ENCODE measurements at regions not wholly inside any gene's neighbourhood (a gene's known extent, or its start where the extent isn't known, plus 50 kb on each side); places are given as distances from the start of the nearest gene placed in this dataset.
"Not testable (repeated sequence)": the region's sequence is repeated elsewhere in the genome, so short reads cannot be mapped to it uniquely, and the experiment has no call there.

DNA sequence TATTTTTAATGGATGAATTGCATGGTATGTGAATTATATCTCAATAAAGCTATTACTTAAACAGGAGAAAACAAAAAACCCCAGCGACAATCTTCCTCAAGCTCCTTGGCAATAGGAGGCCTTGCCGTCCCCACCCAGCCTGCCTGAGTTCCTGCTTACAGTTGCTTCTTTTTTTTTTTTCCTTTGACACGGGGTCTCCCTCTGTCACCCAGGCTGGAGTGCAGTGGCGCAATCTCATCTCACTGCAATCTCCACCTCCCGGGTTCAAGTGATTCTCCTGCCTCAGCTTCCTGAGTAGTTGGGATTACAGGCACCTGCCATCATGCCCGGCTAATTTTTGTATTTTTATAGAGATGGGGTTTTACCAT lies 88.6 kb upstream of the CUX1 start:
- not testable (repeated sequence) for DNase-seq (ENCODE audit: low read depth in 1 of 2, low spot score in 1 of 2); ATAC-seq; FAIRE-seq; H3K4me3 ChIP-seq; H3K9me3 ChIP-seq
- peaks cover 12% of the 10 kb centered on the region; the same call in 2 of the 3 replicates for H3K4me1 ChIP-seq
- ChIA-PET CTCF (interaction anchor here (0.6 to 8.8 kb wide), 6 partner anchors 11 to 508 kb away, joined by 3 to 52 read pairs (median 8); no protein-coding TSS in a partner anchor), POLR2A (interaction anchor here (0.7 to 1.4 kb wide), 7 partner anchors 13 to 154 kb away, joined by 3 to 5 read pairs (median 4); no protein-coding TSS in a partner anchor)
- H3K4me2 ChIP-seq = peak overlapping the region; percentile 27; the same call in 1 of the 3 replicates
- 71% methylated on average over 6 of the region's 6 CpGs for WGBS (ENCODE audit: missing lambda C conversion rate)
- peak overlapping the region; percentile 52 to 69; a peak in 5 of 6 replicates for H3K27ac ChIP-seq

GRCh38 chr7:101729241-101729883 lies 88.1 kb upstream of the CUX1 start:
- Histone ChIP-seq H3K4me3 (no peak overlapping the region), H3K9me3 (no peaks in the 10 kb centered on the region), H3K4me1 (peaks cover 12% of the 10 kb centered on the region; the same call in 2 of the 3 replicates), H3K27ac (peak overlapping the region; percentile 58 to 69), H3K4me2 (peak overlapping the region; percentile 38)
- ATAC-seq (peak; percentile 92 to 94), DNase-seq (ENCODE audit: low read depth in 1 of 2, low spot score in 1 of 2) (peak in 1 of 2 experiments; percentile 84), FAIRE-seq (no peak)
- WGBS (ENCODE audit: missing lambda C conversion rate) = 62% methylated on average over 15 of the region's 15 CpGs
- TF ChIP-seq POLR2A (IDR thresholded peaks at IDR 0.05; ENCODE audit: low read length) (no peak), NPAS2 (CRISPR knock-in tag; IDR thresholded peaks at IDR 0.05; ENCODE audit: borderline replicate concordance) (no peak), FOSL2 (IDR thresholded peaks at IDR 0.05) (no peak), FOSL2 (CRISPR knock-in tag; IDR thresholded peaks at IDR 0.05) (peak; percentile 51), JUN (IDR thresholded peaks at IDR 0.05) (0 out of 5 replicates have a peak, but pooled peaks of 1 of the 2 experiments have one; percentile 33), HOXB13 (CRISPR knock-in tag; IDR thresholded peaks at IDR 0.05; ENCODE audit: low read depth) (no peak), EP300 (IDR thresholded peaks at IDR 0.05) (peak in 1 of 2 experiments; percentile 42; a peak in 1 of 5 replicates)
- POLR2A ChIA-PET = interaction anchor here (0.5 to 1.4 kb wide), 7 partner anchors 14 to 154 kb away, joined by 3 to 5 read pairs (median 3); no protein-coding TSS in a partner anchor
- CTCF ChIA-PET = interaction anchor here (0.9 to 8.8 kb wide), 5 partner anchors 10 to 507 kb away, joined by 3 to 52 read pairs (median 9); no protein-coding TSS in a partner anchor

DNA sequence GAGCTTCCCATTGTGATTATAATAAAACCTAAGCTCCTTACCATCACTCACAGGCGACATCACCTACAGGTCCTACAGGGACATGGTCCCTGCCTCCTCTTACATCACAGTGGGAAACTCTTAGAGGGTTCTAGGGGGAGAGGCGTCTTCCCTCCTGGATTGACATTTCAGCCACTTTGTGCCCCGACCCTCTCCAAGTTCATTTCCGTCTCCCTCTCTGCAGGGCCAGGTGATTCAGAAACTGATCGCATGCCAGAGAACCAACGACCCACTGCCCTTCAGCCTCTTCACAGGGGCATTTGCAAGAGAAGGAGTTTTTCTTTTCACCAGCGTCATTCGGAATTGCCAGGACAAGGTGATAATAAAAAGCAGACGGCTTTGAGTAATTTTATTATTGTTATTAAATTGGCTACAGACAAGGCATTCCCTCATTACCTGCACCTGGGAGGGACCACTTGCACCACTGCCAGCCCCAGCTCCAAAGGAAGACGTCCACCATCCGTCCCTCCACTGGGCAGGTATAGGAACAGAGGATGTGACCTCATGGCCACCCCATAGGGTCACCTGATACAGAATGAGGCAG lies 85.8 kb upstream of the CUX1 start:
- no peak for ATAC-seq

GRCh38 chr7:101733713-101734475 lies 83.5 kb upstream of the CUX1 start:
- Histone ChIP-seq H3K9me3 (no peaks in the 10 kb centered on the region), H3K4me3 (no peak overlapping the region), H3K4me1 (peaks cover 6% of the 10 kb centered on the region; the same call in 2 of the 3 replicates), H3K27ac (peak overlapping the region in 1 of 2 experiments; percentile 57; a peak in 3 of 6 replicates), H3K4me2 (no peak overlapping the region)
- FAIRE-seq (no peak), ATAC-seq (no peak), DNase-seq (ENCODE audit: low read depth in 1 of 2, low spot score in 1 of 2) (no peak)
- TF ChIP-seq NPAS2 (CRISPR knock-in tag; IDR thresholded peaks at IDR 0.05; ENCODE audit: borderline replicate concordance) (no peak), MAZ (IDR thresholded peaks at IDR 0.05; ENCODE audit: borderline replicate concordance, low read depth, low read length) (no peak), ZFP36 (IDR thresholded peaks at IDR 0.05; ENCODE audit: borderline replicate concordance, partially characterized antibody) (no peak), HOXA7 (CRISPR knock-in tag; IDR thresholded peaks at IDR 0.05) (no peak), RAD21 (conservative IDR thresholded peaks at IDR 0.05 in 1 of 2, IDR thresholded peaks at IDR 0.05 in 1 of 2) (no peak), MAFK (IDR thresholded peaks at IDR 0.05; ENCODE audit: partially characterized antibody) (no peak), SMC3 (IDR thresholded peaks at IDR 0.05) (no peak), CEBPB (IDR thresholded peaks at IDR 0.05) (no peak)
- ChIA-PET POLR2A (interaction anchor here (1.1 kb wide), 1 partner anchor 10 kb away, joined by 4 read pairs; no protein-coding TSS in a partner anchor), CTCF (interaction anchor here (1.2 to 3.6 kb wide), 2 partner anchors 10 to 76 kb away, joined by 3 to 26 read pairs; no protein-coding TSS in a partner anchor)
- WGBS (ENCODE audit: missing lambda C conversion rate) = 82% methylated on average over 21 of the region's 24 CpGs

More for the DNA sequence above, 85.8 kb upstream of the CUX1 start:
- FAIRE-seq = no peak
- no peak for DNase-seq (ENCODE audit: low read depth in 1 of 2, low spot score in 1 of 2)
- WGBS (ENCODE audit: missing lambda C conversion rate) = 71% methylated on average over 11 of the region's 11 CpGs
- TF ChIP-seq MAFK (IDR thresholded peaks at IDR 0.05; ENCODE audit: partially characterized antibody) (no peak), SREBF2 (IDR thresholded peaks at IDR 0.05) (no peak), KDM1A (IDR thresholded peaks at IDR 0.05; ENCODE audit: low read depth) (no peak), GATA3 (IDR thresholded peaks at IDR 0.05; ENCODE audit: borderline replicate concordance) (no peak), POLR2A (IDR thresholded peaks at IDR 0.05; ENCODE audit: low read length) (no peak), CBX2 (IDR thresholded peaks at IDR 0.05; ENCODE audit: borderline replicate concordance, low read depth) (no peak)
- Histone ChIP-seq H3K4me2 (no peak overlapping the region), H3K27ac (no peak overlapping the region), H3K4me3 (no peak overlapping the region), H3K9me3 (no peaks in the 10 kb centered on the region), H3K4me1 (peaks cover 12% of the 10 kb centered on the region; the same call in 2 of the 3 replicates)
- ChIA-PET CTCF (interaction anchor here (0.6 to 8.8 kb wide), 4 partner anchors 10 to 94 kb away, joined by 3 to 52 read pairs (median 4); no protein-coding TSS in a partner anchor), POLR2A (no interaction called here)
